GM23338 (cell line): ENCODE measurements at regions not wholly inside any gene's neighbourhood (a gene's known extent, or its start where the extent isn't known, plus 50 kb on each side); places are given as distances from the start of the nearest gene placed in this dataset.

Experiments used
- ATAC-seq: fragments of 200-7000 bp; cut with Tn5 transposase; 3 replicates; pipeline ENCODE4 v1.9.1; 2020
- DNase-seq: peaks from one replicate; pipeline ENCODE4 v3.0.0-alpha.2; 2015; ENCODE audit warnings: low spot score
- H2AFZ ChIP-seq: fragments of 200-600 bp; sonication (generic); 2 replicates; pipeline ENCODE4 v1.8.0; 2016; ENCODE audit warnings: antibody characterized with exemption, mild to moderate bottlenecking, moderate library complexity
- H3F3A ChIP-seq: fragments of 200-600 bp; sonication (generic); replicated peaks from 2 replicates; pipeline ENCODE4 v1.8.0; 2017; ENCODE audit warnings: antibody characterized with exemption, mixed run types, low read depth
- H3K27ac ChIP-seq: fragments of 200-600 bp; sonication (generic); 2 replicates; pipeline ENCODE4 v1.6.1; 2016; ENCODE audit warnings: low read depth
- H3K27me3 ChIP-seq: fragments of 200-600 bp; sonication (generic); 2 replicates; pipeline ENCODE4 v1.8.0; 2016; ENCODE audit warnings: mild to moderate bottlenecking, mixed run types, moderate library complexity; ENCODE audit not compliant: insufficient read depth
- H3K36me3 ChIP-seq: fragments of 200-600 bp; sonication (generic); 2 replicates; pipeline ENCODE4 v1.8.0; 2016; ENCODE audit warnings: mild to moderate bottlenecking; ENCODE audit not compliant: insufficient read depth
- H3K4me1 ChIP-seq: fragments of 200-600 bp; sonication (generic); 2 replicates; pipeline ENCODE4 v1.8.0; 2016; ENCODE audit warnings: mild to moderate bottlenecking, moderate library complexity; ENCODE audit not compliant: insufficient read depth
- H3K4me2 ChIP-seq: fragments of 200-600 bp; sonication (generic); 2 replicates; pipeline ENCODE4 v1.7.1; 2017; ENCODE audit warnings: mixed run types
- H3K4me3 ChIP-seq: fragments of 200-600 bp; sonication (generic); 2 replicates; pipeline ENCODE4 v1.6.1; 2016; ENCODE audit warnings: mixed run types
- H3K79me2 ChIP-seq: fragments of 200-600 bp; sonication (generic); replicated peaks from 2 replicates; pipeline ENCODE4 v1.8.0; 2017; ENCODE audit warnings: mild to moderate bottlenecking; ENCODE audit not compliant: insufficient read depth
- H3K9me2 ChIP-seq: fragments of 200-600 bp; sonication (generic); 2 replicates; pipeline ENCODE4 v1.8.0; 2017; ENCODE audit not compliant: insufficient read depth
- H4K20me1 ChIP-seq: fragments of 200-600 bp; sonication (generic); replicated peaks from 2 replicates; pipeline ENCODE4 v1.8.0; 2017; ENCODE audit warnings: mild to moderate bottlenecking; ENCODE audit not compliant: insufficient read depth
- H3K27ac Mint-ChIP-seq: 2 replicates; pipeline ENCODE4 v1.8.0; 2020; ENCODE audit warnings: inconsistent platforms, mild to moderate bottlenecking, moderate library complexity, mixed read lengths
- H3K27me3 Mint-ChIP-seq: 3 replicates; pipeline ENCODE4 v1.8.0; 2022; ENCODE audit warnings: low read depth, mild to moderate bottlenecking, moderate library complexity, mixed read lengths, inconsistent platforms; ENCODE audit not compliant: insufficient read depth, poor library complexity
- H3K36me3 Mint-ChIP-seq: 3 replicates; pipeline ENCODE4 v1.8.0; 2021; ENCODE audit warnings: low read depth, mild to moderate bottlenecking, inconsistent platforms, moderate library complexity, mixed read lengths
- H3K4me1 Mint-ChIP-seq: 3 replicates; pipeline ENCODE4 v1.8.0; 2020; ENCODE audit warnings: mild to moderate bottlenecking, inconsistent platforms, mixed read lengths
- H3K4me3 Mint-ChIP-seq: 3 replicates; pipeline ENCODE4 v1.8.0; 2021; ENCODE audit warnings: moderate library complexity, mild to moderate bottlenecking, inconsistent platforms, mixed read lengths
- H3K9me3 Mint-ChIP-seq: 3 replicates; pipeline ENCODE4 v1.8.0; 2020; ENCODE audit warnings: moderate library complexity, mild to moderate bottlenecking, inconsistent platforms, mixed read lengths
- CREB1 ChIP-seq: fragments of 250-450 bp; sonication (Bioruptor Pico); IDR thresholded peaks from 2 replicates; pipeline ENCODE4 v1.5.0; 2020; ENCODE audit warnings: low read depth, mild to moderate bottlenecking, moderate library complexity
- ETS1 ChIP-seq: IDR thresholded peaks from 2 replicates; pipeline ENCODE4 v1.6.1; 2016; ENCODE audit warnings: antibody characterized with exemption
- EZH2 ChIP-seq: fragments of 200-600 bp; sonication (generic); IDR thresholded peaks from one replicate; pipeline ENCODE4 v1.8.0; 2017; ENCODE audit warnings: antibody characterized with exemption, mild to moderate bottlenecking, low read depth; ENCODE audit not compliant: unreplicated experiment
- NANOG ChIP-seq: IDR thresholded peaks from 2 replicates; pipeline ENCODE4 v1.6.1; 2016; ENCODE audit warnings: antibody characterized with exemption, borderline replicate concordance
- POLR2AphosphoS5 ChIP-seq: IDR thresholded peaks from 2 replicates; pipeline ENCODE4 v1.6.1; 2016; ENCODE audit warnings: antibody characterized with exemption, low read depth
- STAT1 ChIP-seq: IDR thresholded peaks from one replicate; pipeline ENCODE4 v1.6.1; 2016; ENCODE audit warnings: antibody characterized with exemption; ENCODE audit not compliant: unreplicated experiment
- ZNF114 ChIP-seq: fragments of 250-450 bp; sonication (Bioruptor Pico); IDR thresholded peaks from 2 replicates; pipeline ENCODE4 v1.5.0; 2020; ENCODE audit warnings: mild to moderate bottlenecking, moderate library complexity
- ZNF331 ChIP-seq: fragments of 250-450 bp; sonication (Bioruptor Pico); IDR thresholded peaks from 2 replicates; pipeline ENCODE4 v1.5.0; 2020; ENCODE audit warnings: low read depth, mild to moderate bottlenecking, moderate library complexity
- ZNF462 ChIP-seq: fragments of 250-450 bp; sonication (Bioruptor Pico); IDR thresholded peaks from 2 replicates; pipeline ENCODE4 v1.5.0; 2020; ENCODE audit warnings: mild to moderate bottlenecking, moderate library complexity

- no peak for TF ChIP-seq ZNF462 (CRISPR knock-in tag)
- TF ChIP-seq POLR2AphosphoS5 = no peak
Measured at GRCh38 chr18:61949946-61950345, 57.1 kb upstream of the RNF152 start (continued).

GRCh38 chr18:61948846-61949438, 56.1 kb upstream of the RNF152 start:
- no peaks in the 10 kb centered on the region for H3K36me3 ChIP-seq
- H3K4me1 ChIP-seq = peaks cover 10% of the 10 kb centered on the region; the same call in 1 of the 2 replicates
- no peaks in the 10 kb centered on the region; the same call in 2 of the 3 replicates for H3K9me3 Mint-ChIP-seq
- ATAC-seq (no peak; the same call in 2 of the 3 replicates), DNase-seq (no peak)
- H3K27ac Mint-ChIP-seq = no peak overlapping the region
- no peaks in the 10 kb centered on the region for H3K27me3 ChIP-seq
- no peaks in the 10 kb centered on the region for H3K9me2 ChIP-seq
- no peak overlapping the region for H3K27ac ChIP-seq
- H3K79me2 ChIP-seq = no peaks in the 10 kb centered on the region
- H3F3A ChIP-seq = no peaks in the 10 kb centered on the region
- H3K4me3 Mint-ChIP-seq = no peak overlapping the region
- no peak overlapping the region for H3K4me2 ChIP-seq
- peaks cover 25% of the 10 kb centered on the region for H3K4me1 Mint-ChIP-seq
- peaks cover 6% of the 10 kb centered on the region for H3K27me3 Mint-ChIP-seq
- H3K36me3 Mint-ChIP-seq = no peaks in the 10 kb centered on the region
- peak overlapping the region; percentile 78; the same call in 1 of the 2 replicates for H2AFZ ChIP-seq
- no peaks in the 10 kb centered on the region for H4K20me1 ChIP-seq
- H3K4me3 ChIP-seq = no peak overlapping the region
- no peak for TF ChIP-seq EZH2
- no peak for TF ChIP-seq ZNF331
- TF ChIP-seq ETS1 = no peak
- no peak for TF ChIP-seq ZNF462 (CRISPR knock-in tag)
- no peak for TF ChIP-seq CREB1 (CRISPR knock-in tag)
- no peak for TF ChIP-seq NANOG
- no peak for TF ChIP-seq STAT1
- TF ChIP-seq POLR2AphosphoS5 = no peak
- TF ChIP-seq ZNF114 (CRISPR knock-in tag) = no peak
